ENCODE measurements at regions not wholly inside any gene's neighbourhood (a gene's known extent, or its start where the extent isn't known, plus 50 kb on each side); places are given as distances from the start of the nearest gene placed in this dataset.

DNA sequence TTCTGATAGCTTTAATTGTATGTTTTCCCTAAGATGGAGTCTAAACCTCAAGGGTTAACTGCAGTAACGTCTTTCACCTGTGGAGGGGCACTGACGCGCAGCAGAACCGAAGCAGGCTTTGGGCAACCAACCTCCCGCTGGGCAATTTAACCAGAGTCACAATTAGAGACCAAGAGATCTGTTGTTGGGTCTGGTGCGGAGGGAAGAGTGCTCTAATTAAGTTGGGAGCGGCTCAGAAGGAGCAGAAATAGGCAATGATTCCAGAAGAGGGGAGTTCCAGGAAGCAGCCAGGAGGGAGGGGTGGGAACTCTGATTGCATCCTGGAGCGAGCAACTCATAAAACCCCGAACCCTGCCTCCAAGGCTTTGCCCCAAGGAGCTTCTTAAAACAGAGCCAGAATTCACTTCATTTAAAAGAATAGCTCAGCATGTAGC, 245.8 kb downstream of the PAX3 start (continued):
- TF ChIP-seq SP1 (IDR thresholded peaks at IDR 0.05; ENCODE audit: low read depth, low read length) (peak; percentile 62; the same call in 1 of the 2 replicates), POLR2A (IDR thresholded peaks at IDR 0.05; ENCODE audit: control extremely low read depth in 1 of 2, low read depth in 2 of 2, low read length in 2 of 2) (no peak), POLR2AphosphoS5 (IDR thresholded peaks at IDR 0.05; ENCODE audit: low read depth, low read length) (peak; percentile 94), CBX5 (IDR thresholded peaks at IDR 0.05; ENCODE audit: low read depth, low read length) (no peak), RFX5 (IDR thresholded peaks at IDR 0.05; ENCODE audit: borderline replicate concordance, low read depth, low read length) (no peak), BCL11A (IDR thresholded peaks at IDR 0.05; ENCODE audit: low read depth in 2 of 2, low read length in 2 of 2) (peak in 1 of 2 experiments; percentile 17), ZNF274 (IDR thresholded peaks at IDR 0.05; ENCODE audit: borderline replicate concordance, extremely low read depth, low read length) (no peak), SUZ12 (IDR thresholded peaks at IDR 0.05; ENCODE audit: low read length) (no peak), EGR1 (IDR thresholded peaks at IDR 0.05; ENCODE audit: borderline replicate concordance, low read depth, low read length) (peak; percentile 29; the same call in 1 of the 2 replicates), NRF1 (IDR thresholded peaks at IDR 0.05; ENCODE audit: low read depth, low read length) (no peak), ASH2L (IDR thresholded peaks at IDR 0.05; ENCODE audit: low read length) (peak; percentile 41), SIX5 (IDR thresholded peaks at IDR 0.05; ENCODE audit: low read depth, low read length) (no peak), POU5F1 (IDR thresholded peaks at IDR 0.05; ENCODE audit: low read depth, low read length) (no peak), KDM1A (IDR thresholded peaks at IDR 0.05; ENCODE audit: borderline replicate concordance, low read length) (0 out of 2 replicates have a peak, but pooled peaks have one; percentile 26), TCF12 (IDR thresholded peaks at IDR 0.05; ENCODE audit: low read depth, low read length) (peak; percentile 87; the same call in 1 of the 2 replicates), RBBP5 (IDR thresholded peaks at IDR 0.05; ENCODE audit: borderline replicate concordance, low read depth, low read length) (no peak), TEAD4 (IDR thresholded peaks at IDR 0.05; ENCODE audit: low read depth, low read length) (no peak), KDM4A (IDR thresholded peaks at IDR 0.05; ENCODE audit: low read depth, low read length, severe bottlenecking) (peak; percentile 39), TAF7 (optimal IDR thresholded peaks at IDR 0.05; ENCODE audit: borderline replicate concordance, low read depth, low read length) (no peak), CHD2 (IDR thresholded peaks at IDR 0.05; ENCODE audit: low read length) (no peak), NANOG (IDR thresholded peaks at IDR 0.05; ENCODE audit: insufficient read depth, low read depth, low read length, poor library complexity, severe bottlenecking) (peak; percentile 94)
- TF ChIP-seq, protein P1, sequence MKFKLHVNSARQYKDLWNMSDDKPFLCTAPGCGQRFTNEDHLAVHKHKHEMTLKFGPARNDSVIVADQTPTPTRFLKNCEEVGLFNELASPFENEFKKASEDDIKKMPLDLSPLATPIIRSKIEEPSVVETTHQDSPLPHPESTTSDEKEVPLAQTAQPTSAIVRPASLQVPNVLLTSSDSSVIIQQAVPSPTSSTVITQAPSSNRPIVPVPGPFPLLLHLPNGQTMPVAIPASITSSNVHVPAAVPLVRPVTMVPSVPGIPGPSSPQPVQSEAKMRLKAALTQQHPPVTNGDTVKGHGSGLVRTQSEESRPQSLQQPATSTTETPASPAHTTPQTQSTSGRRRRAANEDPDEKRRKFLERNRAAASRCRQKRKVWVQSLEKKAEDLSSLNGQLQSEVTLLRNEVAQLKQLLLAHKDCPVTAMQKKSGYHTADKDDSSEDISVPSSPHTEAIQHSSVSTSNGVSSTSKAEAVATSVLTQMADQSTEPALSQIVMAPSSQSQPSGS (IDR thresholded peaks at IDR 0.05; ENCODE audit: low read length): peak; percentile 57; the same call in 1 of the 2 replicates
- TF ChIP-seq, protein P2, sequence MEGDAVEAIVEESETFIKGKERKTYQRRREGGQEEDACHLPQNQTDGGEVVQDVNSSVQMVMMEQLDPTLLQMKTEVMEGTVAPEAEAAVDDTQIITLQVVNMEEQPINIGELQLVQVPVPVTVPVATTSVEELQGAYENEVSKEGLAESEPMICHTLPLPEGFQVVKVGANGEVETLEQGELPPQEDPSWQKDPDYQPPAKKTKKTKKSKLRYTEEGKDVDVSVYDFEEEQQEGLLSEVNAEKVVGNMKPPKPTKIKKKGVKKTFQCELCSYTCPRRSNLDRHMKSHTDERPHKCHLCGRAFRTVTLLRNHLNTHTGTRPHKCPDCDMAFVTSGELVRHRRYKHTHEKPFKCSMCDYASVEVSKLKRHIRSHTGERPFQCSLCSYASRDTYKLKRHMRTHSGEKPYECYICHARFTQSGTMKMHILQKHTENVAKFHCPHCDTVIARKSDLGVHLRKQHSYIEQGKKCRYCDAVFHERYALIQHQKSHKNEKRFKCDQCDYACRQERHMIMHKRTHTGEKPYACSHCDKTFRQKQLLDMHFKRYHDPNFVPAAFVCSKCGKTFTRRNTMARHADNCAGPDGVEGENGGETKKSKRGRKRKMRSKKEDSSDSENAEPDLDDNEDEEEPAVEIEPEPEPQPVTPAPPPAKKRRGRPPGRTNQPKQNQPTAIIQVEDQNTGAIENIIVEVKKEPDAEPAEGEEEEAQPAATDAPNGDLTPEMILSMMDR (IDR thresholded peaks at IDR 0.05; ENCODE audit: control extremely low read depth in 1 of 3, insufficient read depth in 1 of 3, low read depth in 1 of 3, low read length in 3 of 3): peak; percentile 55 to 77 (median 66)

All from H1 (cell line).